ENCODE measurements at regions not wholly inside any gene's neighbourhood (a gene's known extent, or its start where the extent isn't known, plus 50 kb on each side); places are given as distances from the start of the nearest gene placed in this dataset.

GRCh38 chr18:67935638-67936037, 419.1 kb upstream of the DSEL start:
- DNase-seq = no peak
- H3K27me3 Mint-ChIP-seq (ENCODE audit: insufficient read depth) = no peaks in the 10 kb centered on the region
- TF ChIP-seq CTCF (IDR thresholded peaks at IDR 0.05) = no peak
- H3K4me3 Mint-ChIP-seq = no peak overlapping the region
- H3K36me3 Mint-ChIP-seq (ENCODE audit: low read depth) = peaks cover 7% of the 10 kb centered on the region
- H3K4me1 Mint-ChIP-seq (ENCODE audit: low read depth) = peaks cover 57% of the 10 kb centered on the region
- no peak overlapping the region for H3K27ac Mint-ChIP-seq
- H3K9me3 Mint-ChIP-seq = peaks cover 7% of the 10 kb centered on the region

- Mint-ChIP-seq H3K27ac (no peak overlapping the region), H3K36me3 (ENCODE audit: low read depth) (peaks cover 2% of the 10 kb centered on the region), H3K9me3 (peaks cover under 1% of the 10 kb centered on the region), H3K4me1 (ENCODE audit: low read depth) (peaks cover 53% of the 10 kb centered on the region), H3K27me3 (ENCODE audit: insufficient read depth) (no peaks in the 10 kb centered on the region), H3K4me3 (no peak overlapping the region)
- TF ChIP-seq CTCF (IDR thresholded peaks at IDR 0.05) = no peak
- no peak for DNase-seq
Measured at GRCh38 chr18:67933271-67933670, 416.8 kb upstream of the DSEL start.

GRCh38 chr18:67932271-67932670, 415.8 kb upstream of the DSEL start:
- TF ChIP-seq CTCF (IDR thresholded peaks at IDR 0.05) = no peak
- no peak for DNase-seq
- Mint-ChIP-seq H3K27ac (no peak overlapping the region), H3K9me3 (no peaks in the 10 kb centered on the region), H3K27me3 (ENCODE audit: insufficient read depth) (no peaks in the 10 kb centered on the region), H3K4me3 (no peak overlapping the region), H3K4me1 (ENCODE audit: low read depth) (peaks cover 51% of the 10 kb centered on the region), H3K36me3 (ENCODE audit: low read depth) (no peaks in the 10 kb centered on the region)

GRCh38 chr18:67926929-67927864, 410.7 kb upstream of the DSEL start:
- TF ChIP-seq CTCF (IDR thresholded peaks at IDR 0.05) = no peak
- Mint-ChIP-seq H3K27me3 (ENCODE audit: insufficient read depth) (peaks cover 2% of the 10 kb centered on the region; the same call in 1 of the 2 replicates), H3K36me3 (ENCODE audit: low read depth) (no peaks in the 10 kb centered on the region)

GRCh38 chr18:67924656-67925055, 408.1 kb upstream of the DSEL start:
- no peak overlapping the region for H3K4me3 Mint-ChIP-seq
- peaks cover 10% of the 10 kb centered on the region for H3K4me1 Mint-ChIP-seq (ENCODE audit: low read depth)
- DNase-seq = no peak
- H3K27me3 Mint-ChIP-seq (ENCODE audit: insufficient read depth) = peaks cover 2% of the 10 kb centered on the region; the same call in 1 of the 2 replicates
- no peak for TF ChIP-seq CTCF (IDR thresholded peaks at IDR 0.05)
- no peaks in the 10 kb centered on the region for H3K9me3 Mint-ChIP-seq
- H3K27ac Mint-ChIP-seq = no peak overlapping the region
- peaks cover 13% of the 10 kb centered on the region for H3K36me3 Mint-ChIP-seq (ENCODE audit: low read depth)

More at GRCh38 chr18:67926929-67927864, 410.7 kb upstream of the DSEL start:
- Mint-ChIP-seq H3K4me3 (no peak overlapping the region), H3K27ac (no peak overlapping the region), H3K4me1 (ENCODE audit: low read depth) (peaks cover 34% of the 10 kb centered on the region), H3K9me3 (no peaks in the 10 kb centered on the region)
- peak; percentile 52 for DNase-seq

Measured in HFFc6 (cell line).